ENCODE measurements at regions not wholly inside any gene's neighbourhood (a gene's known extent, or its start where the extent isn't known, plus 50 kb on each side); places are given as distances from the start of the nearest gene placed in this dataset.
A peak's percentile ranks its signal among the peaks of the same experiment; 100 is the strongest.
"Not testable (repeated sequence)": the region's sequence is repeated elsewhere in the genome, so short reads cannot be mapped to it uniquely, and the experiment has no call there.

DNA sequence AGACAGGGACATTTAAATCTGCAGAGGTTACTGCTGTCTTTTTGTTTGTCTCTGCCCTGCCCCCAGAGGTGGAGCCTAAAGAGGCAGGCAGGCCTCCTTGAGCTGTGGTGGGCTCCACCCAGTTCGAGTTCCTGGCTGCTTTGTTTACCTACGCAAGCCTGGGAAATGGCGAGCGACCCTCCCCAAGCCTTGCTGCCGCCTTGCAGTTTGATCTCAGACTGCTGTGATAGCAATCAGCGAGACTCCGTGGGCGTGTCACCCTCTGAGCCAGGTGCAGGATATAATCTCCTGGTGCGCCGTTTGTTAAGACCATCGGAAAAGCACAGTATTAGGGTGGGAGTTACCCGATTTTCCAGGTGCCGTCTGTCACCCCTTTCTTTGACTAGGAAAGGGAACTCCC is 93.3 kb downstream of the ANKRD30BL start:
- not testable (repeated sequence) for DNase-seq

DNA sequence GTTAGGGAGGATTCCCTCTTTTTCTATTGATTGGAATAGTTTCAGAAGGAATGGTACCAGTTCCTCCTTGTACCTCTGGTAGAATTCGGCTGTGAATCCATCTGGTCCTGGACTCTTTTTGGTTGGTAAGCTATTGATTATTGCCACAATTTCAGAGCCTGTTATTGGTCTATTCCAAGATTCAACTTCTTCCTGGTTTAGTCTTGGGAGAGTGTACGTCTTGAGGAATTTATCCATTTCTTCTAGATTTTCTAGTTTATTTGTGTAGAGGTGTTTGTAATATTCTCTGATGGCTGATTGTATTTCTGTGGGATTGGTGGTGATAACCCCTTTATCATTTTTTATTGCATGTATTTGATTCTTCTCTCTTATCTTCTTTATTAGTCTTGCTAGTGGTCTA is 96.4 kb downstream of the ANKRD30BL start:
- not testable (repeated sequence) for DNase-seq

DNA sequence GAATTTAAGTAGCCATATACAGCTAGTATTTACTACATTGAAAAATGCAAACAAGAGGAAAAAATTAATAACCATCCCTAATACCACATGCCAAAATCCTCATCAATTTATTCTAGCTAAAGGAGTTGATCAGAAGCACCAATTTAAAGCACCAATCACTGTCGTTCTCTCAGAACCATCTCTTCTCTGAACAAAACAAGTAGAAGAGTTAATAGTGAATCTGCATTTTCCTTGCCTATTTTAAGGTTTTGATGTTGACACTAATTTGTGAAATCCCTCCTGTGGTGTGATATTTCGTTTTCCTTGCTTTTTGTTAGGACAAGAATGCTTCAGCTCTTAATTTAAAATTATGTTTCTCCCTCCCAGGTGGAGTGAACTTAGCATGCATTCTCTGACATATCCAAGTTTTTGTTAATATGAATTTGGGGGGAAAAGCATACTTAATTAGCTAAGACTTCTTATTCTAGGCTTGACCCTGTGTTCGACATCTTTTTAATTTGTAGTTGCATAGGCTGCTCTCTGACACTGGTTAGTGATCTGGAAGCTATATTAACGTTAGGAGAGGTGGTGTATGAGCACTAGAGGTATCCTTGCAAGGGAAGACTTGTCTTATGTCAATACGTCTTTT is 122.0 kb downstream of the ANKRD30BL start:
- DNase-seq = not testable (repeated sequence)

DNA sequence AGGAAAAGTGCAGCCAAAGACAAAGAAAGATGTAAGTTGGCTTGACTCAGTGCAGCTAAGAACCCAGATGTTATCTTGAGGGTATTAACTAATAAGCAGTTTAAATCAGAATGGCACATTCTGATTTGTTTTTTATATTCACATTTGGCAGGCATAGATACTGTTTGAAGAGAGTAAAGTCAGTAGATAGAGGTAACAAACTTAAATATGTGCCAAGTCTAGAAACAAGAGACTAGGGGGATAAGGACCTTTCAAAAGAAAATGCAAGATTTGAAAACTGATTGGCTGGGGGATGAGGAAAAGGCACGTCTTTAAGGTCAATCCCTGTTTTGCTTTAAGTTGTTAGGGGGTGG is 122.9 kb downstream of the ANKRD30BL start:
- DNase-seq = not testable (repeated sequence)

DNA sequence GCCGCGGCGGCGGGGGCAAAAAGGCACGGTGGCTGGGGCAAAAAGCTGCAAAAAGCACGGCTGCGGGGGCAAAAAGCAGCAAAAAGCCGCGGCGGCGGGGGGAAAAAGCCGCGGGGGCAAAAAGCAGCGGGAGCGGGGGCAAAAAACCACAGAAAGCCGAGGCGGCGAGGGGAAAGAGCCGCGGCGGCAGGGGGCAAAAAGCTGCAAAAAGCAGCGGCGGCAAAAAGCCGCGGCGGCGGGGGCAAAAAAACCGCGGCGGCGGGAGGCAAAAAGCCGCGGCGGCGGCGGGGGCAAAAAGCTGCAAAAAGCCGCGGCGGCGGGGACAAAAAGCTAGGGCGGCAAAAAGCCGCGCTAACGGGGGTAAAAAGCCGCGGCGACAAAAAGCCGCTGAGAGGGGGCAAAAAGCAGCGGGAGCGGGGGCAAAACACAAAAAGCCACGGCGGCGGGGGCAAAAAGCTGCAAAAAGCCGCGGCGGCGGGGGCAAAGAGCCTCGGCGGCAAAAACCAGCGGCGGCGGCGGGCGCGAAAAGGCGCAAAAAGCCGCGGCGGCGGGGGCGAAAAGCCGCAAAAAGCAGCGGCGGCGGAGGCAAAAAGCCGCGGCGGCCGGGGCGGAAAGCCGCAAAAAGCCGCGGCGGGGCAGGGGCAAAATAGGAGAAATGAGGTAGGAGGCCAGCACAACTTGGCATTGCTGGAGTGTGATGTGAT is 123.4 kb downstream of the ANKRD30BL start:
- no peak for DNase-seq

DNA sequence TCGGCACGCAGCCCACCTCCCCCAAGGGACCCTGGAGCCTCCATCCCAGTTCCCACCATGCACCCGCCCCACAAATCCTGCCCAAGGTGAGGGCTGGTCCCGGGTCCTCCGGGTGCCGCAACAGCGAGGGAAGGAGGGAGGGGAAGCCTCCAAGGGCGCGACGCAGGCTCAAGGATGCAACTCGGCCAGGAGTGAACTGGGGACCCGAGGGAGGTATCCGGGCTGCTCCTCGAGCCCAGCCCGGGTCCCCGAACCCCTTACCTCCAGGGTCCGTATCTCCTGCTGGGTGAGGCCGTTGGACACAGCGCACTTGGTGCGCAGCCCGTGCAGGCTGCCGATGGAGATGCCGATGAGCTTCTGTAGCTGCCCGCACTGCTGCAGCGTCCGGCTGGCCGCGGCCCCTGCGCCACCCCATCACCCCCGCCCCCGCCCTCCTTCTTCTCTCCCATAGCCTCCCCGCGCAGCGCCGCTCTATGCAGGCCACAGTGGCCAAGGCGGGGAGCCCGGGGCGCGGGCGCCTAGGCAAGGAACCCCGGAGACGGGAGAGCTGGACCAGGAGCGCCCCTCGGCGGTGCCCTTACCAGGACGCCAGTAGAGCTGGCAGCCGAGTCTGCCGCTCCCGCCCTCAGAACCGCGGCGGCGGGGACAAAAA is 124.1 kb downstream of the ANKRD30BL start:
- DNase-seq = no peak

DNA sequence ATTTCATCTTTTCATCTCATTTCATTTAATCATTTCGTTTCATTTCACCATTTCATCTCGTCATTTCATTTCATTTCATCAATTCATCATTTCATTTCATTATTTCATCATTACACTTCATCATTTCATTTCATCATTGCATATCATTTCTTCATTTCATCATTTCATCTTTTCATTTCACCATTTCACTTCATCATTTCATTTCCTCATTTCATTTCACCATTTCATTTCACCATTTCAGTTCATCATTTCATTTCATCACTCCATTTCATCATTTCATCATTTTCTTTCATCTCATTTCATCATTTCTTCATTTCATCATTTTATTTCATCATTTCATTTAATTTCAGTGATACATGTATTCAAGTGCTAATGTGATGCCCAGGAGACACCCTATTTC is 127.1 kb downstream of the ANKRD30BL start:
- no peak for DNase-seq

DNA sequence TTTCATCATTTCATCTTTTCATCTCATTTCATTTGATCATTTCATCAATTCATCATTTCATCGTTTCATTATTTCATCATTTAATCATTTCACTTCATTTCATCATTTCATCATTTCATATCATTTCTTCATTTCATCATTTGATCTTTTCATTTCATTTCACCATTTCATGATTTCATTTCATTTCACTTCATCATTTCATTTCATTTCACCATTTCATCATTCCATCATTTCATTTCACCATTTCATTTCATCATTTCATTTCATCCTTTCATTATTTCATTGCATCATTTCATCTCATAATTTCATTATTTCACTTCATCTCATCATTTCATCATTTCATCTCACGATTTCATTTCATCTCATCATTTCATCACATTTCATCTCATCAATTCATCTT is 127.8 kb downstream of the ANKRD30BL start:
- DNase-seq = no peak

DNA sequence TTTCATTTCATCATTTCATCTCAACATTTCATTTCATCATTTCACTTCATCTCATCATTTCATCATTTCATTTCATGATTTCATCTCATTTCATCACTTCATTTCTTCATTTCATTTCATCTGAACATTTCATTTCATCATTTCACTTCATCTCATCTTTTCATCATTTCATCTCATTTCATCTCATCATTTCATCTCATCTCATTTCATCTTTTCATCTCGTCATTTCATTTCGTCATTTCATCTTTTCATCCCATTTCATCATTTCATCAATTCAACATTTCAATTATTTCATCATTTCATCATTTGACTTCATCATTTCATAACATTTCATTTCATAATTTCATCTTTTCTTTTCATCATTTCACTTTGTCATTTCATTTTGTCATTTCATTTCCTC is 128.4 kb downstream of the ANKRD30BL start:
- no peak for DNase-seq

DNA sequence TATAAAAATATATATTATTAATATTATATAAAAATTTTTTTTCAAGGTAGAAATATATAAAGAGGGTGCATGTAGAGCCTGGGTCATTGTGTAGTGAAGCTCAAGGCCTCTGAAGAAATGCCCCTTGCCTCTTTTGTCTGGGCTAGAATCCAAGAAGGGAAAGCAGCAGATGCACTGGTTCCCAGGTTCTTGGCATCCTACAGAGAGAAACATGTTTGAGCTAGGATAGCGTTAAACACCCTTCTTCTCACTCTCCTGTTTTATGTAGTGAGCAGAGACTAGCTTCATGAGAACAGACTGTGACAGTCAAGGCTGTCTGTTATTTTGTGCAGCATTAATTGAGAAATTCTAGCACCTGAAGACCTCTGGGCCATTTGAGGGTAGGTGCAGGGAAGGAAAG is 149.7 kb downstream of the ANKRD30BL start:
- not testable (repeated sequence) for DNase-seq

DNA sequence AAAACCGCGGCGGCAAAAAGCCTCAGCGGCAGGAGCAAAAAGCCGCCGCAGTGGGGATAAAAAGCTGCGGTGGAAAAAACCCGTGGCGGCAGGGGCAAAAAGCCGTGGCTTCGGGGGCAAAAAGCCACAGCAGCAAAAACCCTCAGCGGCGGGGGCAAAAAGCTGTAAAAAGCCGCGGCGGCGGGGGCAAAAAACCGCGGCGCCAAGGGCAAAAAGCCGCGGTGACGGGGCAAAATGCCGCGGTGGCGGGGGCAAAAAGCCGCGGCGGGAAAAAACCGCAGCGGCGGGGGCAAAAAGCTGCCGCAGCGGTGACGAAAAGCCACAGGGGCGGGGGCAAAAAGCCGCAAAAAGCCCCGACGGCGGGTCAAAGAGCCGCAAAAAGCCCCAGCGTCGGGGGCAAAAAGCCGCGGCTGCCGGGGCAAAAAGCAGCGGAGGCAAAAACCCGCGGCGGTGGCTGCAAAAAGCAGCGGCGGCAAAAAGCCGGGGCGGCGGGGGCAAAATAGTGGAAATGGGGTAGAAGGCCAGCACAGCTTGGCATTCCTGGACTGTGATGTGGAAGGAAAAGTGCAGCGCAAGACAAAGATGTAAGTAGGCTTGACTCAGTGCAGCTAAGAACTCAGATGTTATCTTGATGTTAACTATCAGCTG is 151.8 kb downstream of the ANKRD30BL start:
- no peak for DNase-seq

DNA sequence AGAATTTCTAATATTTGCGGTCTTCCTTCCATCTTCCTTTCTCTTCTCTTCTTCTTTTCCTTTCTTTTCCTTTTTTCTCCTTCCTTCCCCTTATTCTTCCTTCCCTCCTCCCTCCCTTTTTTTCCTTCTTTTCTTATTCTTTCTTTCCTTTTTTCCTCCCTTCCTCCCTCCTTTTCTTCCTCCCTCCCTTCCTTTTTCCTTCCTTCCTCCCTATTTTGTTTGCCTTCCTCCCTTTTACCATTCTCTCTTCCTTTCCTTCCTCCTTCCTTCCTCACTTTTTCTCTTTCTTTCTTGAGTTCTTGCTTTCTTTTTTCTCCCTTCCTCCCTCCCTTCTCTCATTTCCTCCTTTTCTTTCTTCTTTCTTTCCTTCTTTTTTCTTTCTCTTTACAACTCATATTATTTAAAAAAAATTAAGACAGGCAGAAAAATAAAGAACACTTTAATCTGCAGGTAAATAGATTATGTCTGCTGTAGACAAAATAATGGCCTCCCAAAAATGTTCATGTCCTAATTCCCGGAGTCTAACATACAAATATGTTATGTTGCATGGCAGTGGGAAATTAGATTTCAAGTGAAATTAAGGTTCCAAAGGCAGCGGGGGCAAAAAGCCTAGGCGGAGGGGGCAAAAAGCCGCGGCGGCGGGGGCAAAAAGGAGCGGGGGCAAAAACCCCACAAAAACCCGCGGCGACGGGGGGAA is 152.4 kb downstream of the ANKRD30BL start:
- DNase-seq = no peak

DNA sequence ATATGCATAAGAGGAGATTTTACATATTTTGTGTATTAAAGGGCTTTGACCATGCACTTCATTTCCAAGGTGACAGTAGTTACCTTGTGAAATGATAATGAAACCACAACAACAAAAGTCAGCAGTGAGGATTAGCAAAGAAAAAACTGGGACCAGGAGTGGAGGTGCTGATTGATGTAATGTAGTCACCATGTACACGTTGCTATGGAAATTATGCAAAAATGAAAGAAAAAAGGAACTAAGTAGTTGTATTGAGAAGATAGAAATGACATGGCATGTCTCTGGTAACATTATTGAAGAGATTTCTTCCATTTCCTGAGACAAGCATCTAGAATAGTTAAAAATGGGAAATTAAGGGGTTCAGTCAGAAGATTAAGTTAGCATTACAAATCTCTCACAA is 171.0 kb downstream of the ANKRD30BL start:
- DNase-seq = not testable (repeated sequence)

DNA sequence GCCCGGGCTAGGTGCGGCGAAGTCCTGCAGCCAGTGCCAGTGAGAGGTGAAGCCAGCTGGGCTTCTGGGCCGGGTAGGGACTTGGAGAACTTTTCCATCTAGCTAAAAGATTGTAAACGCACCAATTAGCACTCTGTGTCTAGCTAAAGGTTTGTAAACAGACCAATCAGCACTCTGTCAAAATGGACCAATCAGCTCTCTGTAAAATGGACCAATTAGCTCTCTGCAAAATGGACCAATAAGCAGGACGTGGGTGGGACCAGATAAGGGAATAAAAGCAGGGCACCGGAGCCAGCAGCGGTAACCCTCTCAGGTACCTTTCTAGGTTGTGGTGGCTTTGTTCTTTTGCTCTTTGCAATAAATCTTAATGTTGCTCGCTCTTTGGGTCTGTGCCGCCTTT is 195.1 kb downstream of the ANKRD30BL start:
- DNase-seq = not testable (repeated sequence)

DNA sequence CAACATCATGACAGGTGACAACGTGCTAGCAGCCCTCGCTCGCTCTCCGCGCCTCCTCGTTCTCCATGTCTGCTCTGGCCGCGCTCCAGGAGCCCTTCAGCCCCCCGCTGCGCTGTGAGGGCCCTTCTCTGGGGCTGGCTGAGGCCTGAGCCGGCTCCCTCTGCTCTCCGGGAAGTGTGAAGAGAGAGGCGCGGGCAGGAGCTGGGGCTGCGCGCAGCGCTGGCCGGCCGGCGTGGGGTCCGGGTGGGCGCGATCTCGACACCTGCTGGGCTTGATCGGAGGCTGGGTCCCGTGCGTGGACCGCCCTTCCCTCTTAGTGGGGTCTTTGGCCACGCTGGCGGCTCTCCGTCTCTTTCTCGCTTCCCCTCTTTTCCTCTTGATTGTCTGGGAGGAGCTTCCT is 195.5 kb downstream of the ANKRD30BL start:
- no peak for DNase-seq

DNA sequence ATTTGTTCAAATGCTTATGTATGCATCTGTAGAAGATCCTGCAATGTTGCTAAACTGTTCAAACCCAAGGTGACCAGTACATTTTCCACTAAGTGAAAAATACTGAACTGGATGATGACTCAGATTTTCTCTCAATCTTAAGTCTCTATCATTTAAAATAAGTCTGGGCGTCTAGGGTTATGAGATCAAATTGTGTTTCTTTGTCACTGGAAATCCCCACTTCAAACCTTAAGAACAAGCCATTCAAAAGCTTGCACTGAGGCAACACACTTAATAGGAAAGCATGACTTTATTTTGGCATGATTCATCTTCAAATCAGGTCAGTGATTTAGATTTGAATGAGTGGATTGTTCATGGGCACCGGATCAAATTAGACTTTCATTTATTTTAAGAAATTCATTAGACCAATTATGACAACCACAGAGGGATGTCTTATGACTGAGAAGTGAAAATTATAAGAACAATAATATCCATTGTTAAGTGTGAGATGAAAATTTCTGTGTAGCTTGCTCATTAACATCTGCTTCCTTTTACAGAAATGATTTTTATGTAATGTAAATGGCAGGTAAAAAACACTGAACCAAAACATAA is 203.6 kb downstream of the ANKRD30BL start:
- DNase-seq = peak; percentile 13

DNA sequence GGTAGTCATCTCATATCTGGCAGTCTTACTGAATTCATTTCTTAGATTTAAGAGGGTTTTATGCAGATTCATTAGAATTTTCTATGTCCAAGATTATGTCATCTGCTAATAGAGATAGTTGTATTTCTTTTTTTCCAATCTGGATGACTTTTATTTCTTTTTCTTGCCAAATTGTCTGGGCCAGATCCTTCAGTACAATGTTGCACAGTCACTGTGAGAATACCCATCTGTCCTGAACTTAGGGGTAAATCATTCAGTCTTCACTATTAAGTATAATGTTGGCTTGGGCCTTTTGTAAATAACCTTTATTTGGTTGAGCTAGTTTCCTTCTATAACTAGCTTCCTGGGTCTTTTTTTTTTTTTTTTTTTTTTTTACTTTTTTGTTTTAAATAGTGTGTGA is 213.1 kb downstream of the ANKRD30BL start:
- DNase-seq = not testable (repeated sequence)

DNA sequence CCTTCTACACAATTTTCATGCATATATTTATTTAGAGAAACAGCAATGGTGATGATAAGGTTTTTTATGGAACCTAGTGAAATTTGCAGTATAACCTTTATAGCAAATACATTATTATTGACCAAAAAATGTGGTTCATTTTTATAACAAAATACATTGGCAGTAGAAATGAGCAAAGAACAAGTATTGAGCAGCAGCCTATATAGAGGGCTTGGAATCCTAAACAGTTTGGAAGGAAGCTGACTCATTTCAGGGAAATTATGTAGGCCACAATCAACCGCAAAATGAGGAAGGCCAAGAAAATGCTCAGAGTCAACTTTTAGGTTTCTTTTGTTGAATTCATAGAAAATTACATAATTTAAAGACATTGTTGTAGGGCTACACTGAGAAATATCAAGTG is 238.5 kb downstream of the ANKRD30BL start:
- DNase-seq = not testable (repeated sequence)

DNA sequence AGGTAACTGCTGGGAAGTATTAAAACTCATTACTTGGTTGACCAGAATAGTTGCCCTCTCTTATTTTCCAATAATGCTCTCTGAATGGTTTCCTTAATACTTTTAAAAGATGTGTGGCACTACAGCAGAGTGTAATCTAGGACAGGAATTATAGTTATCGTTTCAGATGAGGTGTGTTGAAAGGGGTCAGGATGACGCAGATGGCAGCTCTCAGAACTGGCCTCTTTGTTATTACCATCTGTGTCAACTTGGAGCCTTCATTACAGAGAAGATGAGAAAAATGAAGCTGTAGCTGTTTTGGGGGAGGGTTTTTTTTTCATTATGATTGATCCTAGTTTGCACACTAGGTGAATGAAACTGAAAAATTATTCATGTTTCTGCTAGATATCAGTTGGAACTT is 238.9 kb downstream of the ANKRD30BL start:
- not testable (repeated sequence) for DNase-seq
